ENCODE measurements at regions not wholly inside any gene's neighbourhood (a gene's known extent, or its start where the extent isn't known, plus 50 kb on each side); places are given as distances from the start of the nearest gene placed in this dataset.

GRCh38 chr10:58013406-58013805 is 254.3 kb downstream of the IPMK start:
- no peak for DNase-seq (ENCODE audit: low read depth in 2 of 2)

GRCh38 chr10:58010073-58010702 is 257.5 kb downstream of the IPMK start:
- DNase-seq (ENCODE audit: low read depth in 2 of 2), result no peak

- DNase-seq (ENCODE audit: low read depth in 2 of 2), result no peak
These were observed 263.7 kb downstream of the IPMK start for GRCh38 chr10:58003945-58004344.

- no peak for DNase-seq (ENCODE audit: low read depth in 2 of 2)
These were observed 266.5 kb downstream of the IPMK start for GRCh38 chr10:58001159-58001558.

- DNase-seq (ENCODE audit: low read depth in 2 of 2), result no peak
These were observed 271.2 kb downstream of the IPMK start for GRCh38 chr10:57996536-57996935.

- DNase-seq (ENCODE audit: low read depth in 2 of 2), result no peak
These were observed 274.4 kb downstream of the IPMK start for GRCh38 chr10:57993302-57993701.

GRCh38 chr10:57992321-57993077 is 275.2 kb downstream of the IPMK start:
- no peak for DNase-seq (ENCODE audit: low read depth in 2 of 2)

- no peak for DNase-seq (ENCODE audit: low read depth in 2 of 2)
These were observed 278.7 kb downstream of the IPMK start for GRCh38 chr10:57988964-57989363.

GRCh38 chr10:57987055-57987721 is 280.5 kb downstream of the IPMK start:
- no peak for DNase-seq (ENCODE audit: low read depth in 2 of 2)

GRCh38 chr10:57986422-57986821 is 281.3 kb downstream of the IPMK start:
- DNase-seq (ENCODE audit: low read depth in 2 of 2), result no peak

GRCh38 chr10:57983281-57983791 is 284.4 kb downstream of the IPMK start:
- no peak for DNase-seq (ENCODE audit: low read depth in 2 of 2)

GRCh38 chr10:57982091-57982490 is 285.6 kb downstream of the IPMK start:
- DNase-seq (ENCODE audit: low read depth in 2 of 2), result no peak

- DNase-seq (ENCODE audit: low read depth in 2 of 2), result no peak
These were observed 287.7 kb downstream of the IPMK start for GRCh38 chr10:57979956-57980355.

- no peak for DNase-seq (ENCODE audit: low read depth in 2 of 2)
These were observed 288.2 kb downstream of the IPMK start for GRCh38 chr10:57979491-57979890.

- no peak for DNase-seq (ENCODE audit: low read depth in 2 of 2)
These were observed 290.4 kb downstream of the IPMK start for GRCh38 chr10:57977262-57977661.

GRCh38 chr10:57973451-57973850 is 294.2 kb downstream of the IPMK start:
- no peak for DNase-seq (ENCODE audit: low read depth in 2 of 2)

- no peak for DNase-seq (ENCODE audit: low read depth in 2 of 2)
These were observed 294.9 kb downstream of the IPMK start for GRCh38 chr10:57972783-57973182.

- no peak for DNase-seq (ENCODE audit: low read depth in 2 of 2)
These were observed 299.2 kb downstream of the IPMK start for GRCh38 chr10:57968328-57969016.

- DNase-seq (ENCODE audit: low read depth in 2 of 2), result no peak
These were observed 303.3 kb downstream of the IPMK start for GRCh38 chr10:57964351-57964750.

- DNase-seq (ENCODE audit: low read depth in 2 of 2), result no peak
These were observed 304.1 kb downstream of the IPMK start for GRCh38 chr10:57963546-57963945.

- DNase-seq (ENCODE audit: low read depth in 2 of 2), result no peak
These were observed 304.9 kb downstream of the IPMK start for GRCh38 chr10:57962839-57963238.

GRCh38 chr10:57961487-57961886 is 306.2 kb downstream of the IPMK start:
- no peak for DNase-seq (ENCODE audit: low read depth in 2 of 2)
